ENCODE measurements at regions not wholly inside any gene's neighbourhood (a gene's known extent, or its start where the extent isn't known, plus 50 kb on each side); places are given as distances from the start of the nearest gene placed in this dataset.

DNA sequence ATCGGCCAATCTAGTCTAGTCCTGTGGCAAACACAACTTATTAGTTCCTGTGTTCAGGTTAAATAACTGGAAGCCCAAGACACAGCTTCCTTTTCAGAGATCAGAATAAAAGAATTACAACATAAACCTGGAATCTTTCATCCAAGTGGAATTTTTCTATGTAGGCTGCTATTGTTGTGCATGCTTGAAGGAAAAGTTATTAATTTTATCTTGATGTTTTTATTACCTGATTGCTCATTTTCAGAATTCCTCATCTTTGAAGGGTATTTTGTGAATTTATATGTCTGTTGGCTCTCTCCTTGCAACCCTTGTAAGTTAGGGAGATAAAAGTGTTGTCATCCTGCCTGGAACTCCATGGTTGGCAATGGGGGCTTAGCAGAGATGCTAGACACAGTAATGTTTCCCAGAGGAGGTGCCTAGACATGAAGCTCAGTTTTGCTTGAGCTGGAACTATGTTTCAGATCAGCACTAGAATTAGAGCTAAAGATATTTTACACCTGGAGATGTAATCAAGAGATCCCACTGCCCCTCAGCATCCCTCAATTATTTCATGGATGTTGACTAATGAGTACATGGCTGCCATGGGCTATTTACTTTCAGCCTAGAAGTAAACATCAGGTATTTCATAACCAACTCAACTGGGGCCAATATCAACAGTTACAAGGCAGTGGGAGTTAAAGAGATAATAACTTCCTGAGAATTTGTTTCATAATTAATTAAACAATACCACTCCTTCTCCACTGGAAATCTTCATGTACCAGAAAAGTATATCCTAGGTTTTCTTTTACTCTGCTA lies 367.0 kb upstream of the MARCKS start:
- no peak overlapping the region for H3K9ac ChIP-seq (ENCODE audit: insufficient read length)
- no peak overlapping the region for H3K4me3 ChIP-seq
- TF ChIP-seq POLR2AphosphoS5 (IDR thresholded peaks at IDR 0.05; ENCODE audit: borderline replicate concordance, low read depth, low read length) (no peak), EZH2 (IDR thresholded peaks at IDR 0.05) (no peak), FOXP2 (optimal IDR thresholded peaks at IDR 0.05; ENCODE audit: control extremely low read depth, extremely low read length, insufficient read depth) (no peak)
- no peak overlapping the region for H3K27ac ChIP-seq
- DNase-seq (ENCODE audit: low read depth, low spot score): no peak
- no peaks in the 10 kb centered on the region for H3K9me3 ChIP-seq (ENCODE audit: low read depth, low read length)
- no peaks in the 10 kb centered on the region for H3K36me3 ChIP-seq (ENCODE audit: insufficient read depth, low read length)

DNA sequence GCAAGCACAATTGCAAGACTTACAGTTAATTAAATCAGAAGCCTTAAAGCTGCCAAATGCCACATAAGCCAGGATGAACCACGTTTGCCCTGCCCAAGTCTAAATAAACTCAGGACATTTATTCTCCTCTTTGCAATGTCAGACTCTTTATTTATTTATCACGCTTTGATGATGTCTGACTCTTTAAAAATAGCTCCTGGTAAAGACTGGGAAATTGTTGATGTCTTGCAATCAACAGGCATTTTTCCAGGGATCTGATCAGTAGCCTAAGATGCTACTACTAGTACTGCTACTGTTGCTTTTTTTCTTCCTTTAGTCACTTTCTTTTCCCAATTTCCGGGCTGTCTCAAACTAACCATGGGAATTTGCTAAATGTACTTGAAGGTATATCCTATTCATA lies 365.8 kb upstream of the MARCKS start:
- Histone ChIP-seq H3K9me3 (ENCODE audit: low read depth, low read length) (no peaks in the 10 kb centered on the region), H3K27ac (no peak overlapping the region), H3K4me3 (no peak overlapping the region), H3K36me3 (ENCODE audit: insufficient read depth, low read length) (no peaks in the 10 kb centered on the region), H3K9ac (ENCODE audit: insufficient read length) (no peak overlapping the region)
- TF ChIP-seq FOXP2 (optimal IDR thresholded peaks at IDR 0.05; ENCODE audit: control extremely low read depth, extremely low read length, insufficient read depth) (no peak), EZH2 (IDR thresholded peaks at IDR 0.05) (no peak), POLR2AphosphoS5 (IDR thresholded peaks at IDR 0.05; ENCODE audit: borderline replicate concordance, low read depth, low read length) (no peak)
- DNase-seq (ENCODE audit: low read depth, low spot score): no peak

DNA sequence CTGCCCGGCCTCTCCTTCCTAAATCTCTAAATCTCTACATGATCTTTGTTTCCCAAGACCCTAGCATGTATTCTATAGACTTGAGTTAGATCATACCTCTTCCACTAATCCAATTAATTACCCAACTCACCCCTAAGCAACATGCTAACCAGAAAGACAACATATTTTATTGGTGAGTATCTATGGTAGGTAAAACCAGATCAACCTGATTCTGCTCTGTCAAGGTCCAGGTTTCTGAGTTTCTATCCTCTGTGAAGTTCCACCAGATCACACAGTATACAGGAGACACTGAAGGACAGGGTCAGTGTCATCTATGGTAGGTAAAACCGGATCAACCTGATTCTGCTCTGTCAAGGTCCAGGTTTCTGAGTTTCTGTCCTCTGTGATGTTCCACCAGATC lies 363.2 kb upstream of the MARCKS start:
- TF ChIP-seq FOXP2 (optimal IDR thresholded peaks at IDR 0.05; ENCODE audit: control extremely low read depth, extremely low read length, insufficient read depth) (no peak), EZH2 (IDR thresholded peaks at IDR 0.05) (no peak), POLR2AphosphoS5 (IDR thresholded peaks at IDR 0.05; ENCODE audit: borderline replicate concordance, low read depth, low read length) (no peak)
- Histone ChIP-seq H3K4me3 (no peak overlapping the region), H3K9ac (ENCODE audit: insufficient read length) (no peak overlapping the region), H3K9me3 (ENCODE audit: low read depth, low read length) (no peaks in the 10 kb centered on the region), H3K36me3 (ENCODE audit: insufficient read depth, low read length) (no peaks in the 10 kb centered on the region), H3K27ac (no peak overlapping the region)
- DNase-seq (ENCODE audit: low read depth, low spot score): no peak

DNA sequence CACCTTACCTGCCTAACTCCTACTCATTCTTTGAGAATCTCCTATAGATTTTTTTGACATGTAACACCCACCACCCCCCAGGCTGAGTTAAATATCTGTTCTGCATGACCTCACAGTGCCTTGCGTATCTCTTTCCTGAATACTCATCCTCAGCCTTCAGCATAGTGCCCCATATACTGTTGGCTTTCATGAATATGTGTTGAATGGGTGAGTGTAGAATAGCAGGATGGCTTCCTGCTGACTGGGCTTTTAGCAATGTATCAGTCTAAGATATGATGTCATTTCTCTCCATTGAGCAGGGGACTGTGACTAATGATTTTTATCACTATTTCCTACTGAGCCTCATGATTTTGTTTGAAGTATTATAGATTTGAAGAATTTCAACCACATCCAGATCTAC lies 361.6 kb upstream of the MARCKS start:
- TF ChIP-seq POLR2AphosphoS5 (IDR thresholded peaks at IDR 0.05; ENCODE audit: borderline replicate concordance, low read depth, low read length): peak; percentile 18; the same call in 1 of the 2 replicates
- TF ChIP-seq FOXP2 (optimal IDR thresholded peaks at IDR 0.05; ENCODE audit: control extremely low read depth, extremely low read length, insufficient read depth): peak; percentile 44
- TF ChIP-seq EZH2 (IDR thresholded peaks at IDR 0.05): no peak
- H3K9ac ChIP-seq (ENCODE audit: insufficient read length): no peak overlapping the region
- no peaks in the 10 kb centered on the region for H3K9me3 ChIP-seq (ENCODE audit: low read depth, low read length)
- peak; percentile 84 for DNase-seq (ENCODE audit: low read depth, low spot score)
- no peaks in the 10 kb centered on the region for H3K36me3 ChIP-seq (ENCODE audit: insufficient read depth, low read length)
- peak overlapping the region; percentile 41 for H3K4me3 ChIP-seq
- no peak overlapping the region for H3K27ac ChIP-seq

DNA sequence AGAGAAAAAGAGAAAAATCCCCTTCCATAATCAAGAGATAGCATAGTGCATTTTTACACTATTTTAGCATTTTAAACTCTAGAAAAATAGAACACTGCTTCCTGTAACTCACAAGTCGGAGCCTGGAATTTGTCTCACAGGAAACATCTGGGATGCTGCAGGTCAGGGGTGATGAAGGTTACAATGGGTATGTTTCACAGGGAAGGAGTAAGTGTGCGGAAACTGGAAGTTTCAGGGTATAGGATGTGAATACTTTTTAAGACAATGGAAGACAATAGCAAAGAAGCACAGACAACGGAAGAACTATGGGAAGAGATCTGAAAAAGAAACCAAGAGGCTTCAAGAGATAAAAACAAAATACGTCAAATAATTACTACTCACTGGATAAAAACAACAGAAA lies 361.0 kb upstream of the MARCKS start:
- no peak overlapping the region for H3K9ac ChIP-seq (ENCODE audit: insufficient read length)
- DNase-seq (ENCODE audit: low read depth, low spot score): no peak
- TF ChIP-seq EZH2 (IDR thresholded peaks at IDR 0.05) (no peak), POLR2AphosphoS5 (IDR thresholded peaks at IDR 0.05; ENCODE audit: borderline replicate concordance, low read depth, low read length) (no peak), FOXP2 (optimal IDR thresholded peaks at IDR 0.05; ENCODE audit: control extremely low read depth, extremely low read length, insufficient read depth) (no peak)
- no peaks in the 10 kb centered on the region for H3K36me3 ChIP-seq (ENCODE audit: insufficient read depth, low read length)
- H3K4me3 ChIP-seq: peak overlapping the region; percentile 41
- H3K27ac ChIP-seq: peak overlapping the region; percentile 38; the same call in 1 of the 2 replicates
- no peaks in the 10 kb centered on the region for H3K9me3 ChIP-seq (ENCODE audit: low read depth, low read length)

DNA sequence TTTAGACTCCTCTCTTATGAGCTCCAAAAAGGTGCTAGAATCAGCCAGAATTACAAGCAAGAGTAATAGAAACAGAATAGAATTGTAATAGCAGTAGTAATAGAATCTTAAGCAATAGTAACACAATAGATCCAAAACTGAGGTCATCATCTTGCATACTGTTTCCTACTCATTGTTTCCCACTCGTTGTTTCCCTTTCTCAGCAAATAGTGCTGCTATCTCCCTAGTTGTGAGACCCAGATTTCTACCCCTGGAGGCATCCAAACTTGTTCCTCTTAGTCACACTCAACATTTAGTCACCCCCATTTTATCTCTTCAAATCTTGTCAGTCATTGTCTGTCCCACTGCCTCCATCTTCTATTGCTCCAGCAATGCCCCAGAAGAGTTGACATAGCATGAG lies 356.9 kb upstream of the MARCKS start:
- no peaks in the 10 kb centered on the region for H3K9me3 ChIP-seq (ENCODE audit: low read depth, low read length)
- no peak overlapping the region for H3K9ac ChIP-seq (ENCODE audit: insufficient read length)
- no peak for DNase-seq (ENCODE audit: low read depth, low spot score)
- no peaks in the 10 kb centered on the region for H3K36me3 ChIP-seq (ENCODE audit: insufficient read depth, low read length)
- no peak overlapping the region for H3K4me3 ChIP-seq
- no peak overlapping the region for H3K27ac ChIP-seq
- TF ChIP-seq FOXP2 (optimal IDR thresholded peaks at IDR 0.05; ENCODE audit: control extremely low read depth, extremely low read length, insufficient read depth) (no peak), POLR2AphosphoS5 (IDR thresholded peaks at IDR 0.05; ENCODE audit: borderline replicate concordance, low read depth, low read length) (no peak), EZH2 (IDR thresholded peaks at IDR 0.05) (no peak)

DNA sequence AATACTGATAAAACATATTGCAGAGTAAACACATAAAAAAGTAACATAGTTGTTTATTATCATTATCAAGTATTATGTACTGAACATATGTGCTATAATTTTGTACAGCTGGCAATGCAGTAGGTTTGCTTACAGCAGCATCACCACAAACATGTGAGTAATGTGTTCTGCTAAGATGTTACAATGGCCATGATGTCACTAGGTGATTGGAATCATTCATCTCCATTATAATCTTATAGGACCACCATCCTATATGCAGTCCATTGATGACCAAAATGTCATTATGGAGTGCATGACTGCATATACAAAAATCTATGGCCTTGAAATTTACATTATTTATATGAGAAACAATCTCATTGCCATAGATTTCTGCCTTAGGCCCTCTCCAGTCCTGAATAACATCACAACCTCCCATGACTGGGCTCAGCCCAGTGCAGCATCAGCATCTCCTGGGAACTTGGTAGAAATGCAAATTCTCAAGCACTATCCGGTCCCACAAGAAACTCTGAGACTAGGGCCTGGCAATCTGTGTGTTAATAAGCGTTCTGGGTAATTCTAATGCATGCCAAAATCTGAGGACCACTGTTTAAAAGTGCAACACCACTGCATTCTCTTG lies 352.0 kb upstream of the MARCKS start:
- Histone ChIP-seq H3K27ac (no peak overlapping the region), H3K9ac (ENCODE audit: insufficient read length) (no peak overlapping the region), H3K4me3 (no peak overlapping the region), H3K36me3 (ENCODE audit: insufficient read depth, low read length) (no peaks in the 10 kb centered on the region), H3K9me3 (ENCODE audit: low read depth, low read length) (no peaks in the 10 kb centered on the region)
- no peak for TF ChIP-seq POLR2AphosphoS5 (IDR thresholded peaks at IDR 0.05; ENCODE audit: borderline replicate concordance, low read depth, low read length)
- TF ChIP-seq FOXP2 (optimal IDR thresholded peaks at IDR 0.05; ENCODE audit: control extremely low read depth, extremely low read length, insufficient read depth): no peak
- no peak for TF ChIP-seq EZH2 (IDR thresholded peaks at IDR 0.05)
- DNase-seq (ENCODE audit: low read depth, low spot score): no peak

DNA sequence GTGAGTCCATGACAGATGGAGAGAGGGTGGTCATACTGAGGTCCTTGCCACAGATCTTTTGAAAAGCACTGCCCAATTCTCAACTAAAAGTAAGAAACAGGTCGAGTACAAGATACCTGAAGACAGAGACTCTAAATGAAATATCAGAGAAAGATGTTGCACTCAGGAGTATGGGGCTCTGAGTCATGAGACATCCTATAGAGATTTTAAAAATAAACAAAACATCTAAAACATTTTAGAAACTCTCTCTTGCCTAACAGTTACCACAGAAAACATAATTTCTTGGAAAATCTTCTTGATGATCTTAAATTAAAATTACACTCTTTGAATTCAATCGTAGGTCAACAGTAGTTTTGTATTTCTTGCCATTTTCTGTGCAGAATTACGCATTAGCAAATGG lies 348.9 kb upstream of the MARCKS start:
- Histone ChIP-seq H3K4me3 (no peak overlapping the region), H3K9me3 (ENCODE audit: low read depth, low read length) (no peaks in the 10 kb centered on the region), H3K36me3 (ENCODE audit: insufficient read depth, low read length) (no peaks in the 10 kb centered on the region), H3K9ac (ENCODE audit: insufficient read length) (no peak overlapping the region), H3K27ac (no peak overlapping the region)
- TF ChIP-seq FOXP2 (optimal IDR thresholded peaks at IDR 0.05; ENCODE audit: control extremely low read depth, extremely low read length, insufficient read depth) (no peak), POLR2AphosphoS5 (IDR thresholded peaks at IDR 0.05; ENCODE audit: borderline replicate concordance, low read depth, low read length) (no peak), EZH2 (IDR thresholded peaks at IDR 0.05) (no peak)
- DNase-seq (ENCODE audit: low read depth, low spot score): no peak

Measured in SK-N-MC (cell line).